ENCODE measurements at regions not wholly inside any gene's neighbourhood (a gene's known extent, or its start where the extent isn't known, plus 50 kb on each side); places are given as distances from the start of the nearest gene placed in this dataset.

GRCh38 chr15:37340438-37340837 lies 240.1 kb upstream of the MEIS2 start:
- Histone ChIP-seq H3K27ac (ENCODE audit: low read depth, low read length) (no peak overlapping the region), H3K9me3 (ENCODE audit: control insufficient read depth in 3 of 3, low read length in 3 of 3) (no peaks in the 10 kb centered on the region), H3K27me3 (ENCODE audit: control insufficient read depth in 3 of 3, insufficient read depth in 3 of 3, low read length in 3 of 3) (no peaks in the 10 kb centered on the region), H3K4me3 (ENCODE audit: low read length in 3 of 3) (no peak overlapping the region), H3K4me1 (ENCODE audit: control insufficient read depth in 3 of 3, insufficient read depth in 3 of 3, low read length in 3 of 3) (no peaks in the 10 kb centered on the region), H3K36me3 (ENCODE audit: control insufficient read depth in 3 of 3, insufficient read depth in 3 of 3, low read length in 3 of 3) (no peaks in the 10 kb centered on the region), H3K9ac (ENCODE audit: low read depth in 1 of 3, low read length in 3 of 3) (no peak overlapping the region)

GRCh38 chr15:37359101-37359892 lies 258.9 kb upstream of the MEIS2 start:
- no peaks in the 10 kb centered on the region for H3K36me3 ChIP-seq (ENCODE audit: control insufficient read depth in 3 of 3, insufficient read depth in 3 of 3, low read length in 3 of 3)
- no peak overlapping the region for H3K9ac ChIP-seq (ENCODE audit: low read depth in 1 of 3, low read length in 3 of 3)
- H3K27me3 ChIP-seq (ENCODE audit: control insufficient read depth in 3 of 3, insufficient read depth in 3 of 3, low read length in 3 of 3): no peaks in the 10 kb centered on the region
- H3K4me3 ChIP-seq (ENCODE audit: low read length in 3 of 3): no peak overlapping the region
- H3K4me1 ChIP-seq (ENCODE audit: control insufficient read depth in 3 of 3, insufficient read depth in 3 of 3, low read length in 3 of 3): no peaks in the 10 kb centered on the region
- H3K9me3 ChIP-seq (ENCODE audit: control insufficient read depth in 3 of 3, low read length in 3 of 3): no peaks in the 10 kb centered on the region
- H3K27ac ChIP-seq (ENCODE audit: low read depth, low read length): no peak overlapping the region

- Histone ChIP-seq H3K9ac (ENCODE audit: low read depth in 1 of 3, low read length in 3 of 3) (no peak overlapping the region), H3K4me3 (ENCODE audit: low read length in 3 of 3) (no peak overlapping the region), H3K36me3 (ENCODE audit: control insufficient read depth in 3 of 3, insufficient read depth in 3 of 3, low read length in 3 of 3) (no peaks in the 10 kb centered on the region), H3K27ac (ENCODE audit: low read depth, low read length) (no peak overlapping the region), H3K27me3 (ENCODE audit: control insufficient read depth in 3 of 3, insufficient read depth in 3 of 3, low read length in 3 of 3) (no peaks in the 10 kb centered on the region), H3K4me1 (ENCODE audit: control insufficient read depth in 3 of 3, insufficient read depth in 3 of 3, low read length in 3 of 3) (no peaks in the 10 kb centered on the region), H3K9me3 (ENCODE audit: control insufficient read depth in 3 of 3, low read length in 3 of 3) (no peaks in the 10 kb centered on the region)
Measured at GRCh38 chr15:37359893-37360290, 259.5 kb upstream of the MEIS2 start.

DNA sequence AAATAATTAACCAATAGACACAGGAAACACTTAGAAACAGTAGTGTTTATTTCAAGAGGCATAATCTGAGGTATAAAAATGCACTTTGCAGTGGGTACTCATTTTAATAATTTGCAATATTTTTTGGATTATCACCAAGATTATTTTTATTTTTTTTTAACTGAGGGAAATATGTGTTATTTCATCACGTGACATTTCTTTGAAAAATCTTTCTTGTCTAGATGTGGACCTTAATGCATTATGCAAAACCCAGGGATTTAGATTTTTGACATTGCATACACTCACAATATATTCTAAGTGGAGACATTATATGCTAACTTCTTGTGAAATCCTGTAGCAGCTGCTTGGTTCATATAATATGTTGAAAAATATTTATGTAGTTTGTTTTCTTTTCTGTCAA lies 260.4 kb upstream of the MEIS2 start:
- Histone ChIP-seq H3K27me3 (ENCODE audit: control insufficient read depth in 3 of 3, insufficient read depth in 3 of 3, low read length in 3 of 3) (no peaks in the 10 kb centered on the region), H3K4me3 (ENCODE audit: low read length in 3 of 3) (no peak overlapping the region), H3K36me3 (ENCODE audit: control insufficient read depth in 3 of 3, insufficient read depth in 3 of 3, low read length in 3 of 3) (no peaks in the 10 kb centered on the region), H3K9ac (ENCODE audit: low read depth in 1 of 3, low read length in 3 of 3) (no peak overlapping the region), H3K9me3 (ENCODE audit: control insufficient read depth in 3 of 3, low read length in 3 of 3) (no peaks in the 10 kb centered on the region), H3K27ac (ENCODE audit: low read depth, low read length) (no peak overlapping the region), H3K4me1 (ENCODE audit: control insufficient read depth in 3 of 3, insufficient read depth in 3 of 3, low read length in 3 of 3) (no peaks in the 10 kb centered on the region)

GRCh38 chr15:37361621-37362020 lies 261.3 kb upstream of the MEIS2 start:
- no peak overlapping the region for H3K27ac ChIP-seq (ENCODE audit: low read depth, low read length)
- H3K27me3 ChIP-seq (ENCODE audit: control insufficient read depth in 3 of 3, insufficient read depth in 3 of 3, low read length in 3 of 3): no peaks in the 10 kb centered on the region
- no peaks in the 10 kb centered on the region for H3K4me1 ChIP-seq (ENCODE audit: control insufficient read depth in 3 of 3, insufficient read depth in 3 of 3, low read length in 3 of 3)
- H3K4me3 ChIP-seq (ENCODE audit: low read length in 3 of 3): no peak overlapping the region
- no peaks in the 10 kb centered on the region for H3K36me3 ChIP-seq (ENCODE audit: control insufficient read depth in 3 of 3, insufficient read depth in 3 of 3, low read length in 3 of 3)
- no peak overlapping the region for H3K9ac ChIP-seq (ENCODE audit: low read depth in 1 of 3, low read length in 3 of 3)
- H3K9me3 ChIP-seq (ENCODE audit: control insufficient read depth in 3 of 3, low read length in 3 of 3): no peaks in the 10 kb centered on the region

DNA sequence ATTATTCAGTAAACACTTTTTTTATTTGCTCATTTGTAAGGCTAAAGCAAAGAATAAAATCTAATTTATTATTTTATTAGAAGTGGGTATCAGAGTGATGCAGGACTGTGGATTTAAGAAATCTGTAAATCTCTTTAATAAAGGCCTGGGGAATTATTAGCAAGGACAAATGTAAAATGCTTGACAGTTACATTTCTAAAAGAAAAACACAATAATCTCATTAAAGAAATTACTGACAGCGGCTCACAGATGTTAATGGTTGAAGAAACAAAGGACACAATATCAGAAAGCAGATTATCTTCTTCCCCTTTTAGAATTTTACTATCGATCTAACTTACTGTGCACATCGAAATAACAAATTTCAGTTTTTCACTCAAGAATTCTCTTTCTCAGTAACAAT lies 262.1 kb upstream of the MEIS2 start:
- Histone ChIP-seq H3K4me3 (ENCODE audit: low read length in 3 of 3) (no peak overlapping the region), H3K9ac (ENCODE audit: low read depth in 1 of 3, low read length in 3 of 3) (no peak overlapping the region), H3K27me3 (ENCODE audit: control insufficient read depth in 3 of 3, insufficient read depth in 3 of 3, low read length in 3 of 3) (no peaks in the 10 kb centered on the region), H3K36me3 (ENCODE audit: control insufficient read depth in 3 of 3, insufficient read depth in 3 of 3, low read length in 3 of 3) (no peaks in the 10 kb centered on the region), H3K9me3 (ENCODE audit: control insufficient read depth in 3 of 3, low read length in 3 of 3) (no peaks in the 10 kb centered on the region), H3K4me1 (ENCODE audit: control insufficient read depth in 3 of 3, insufficient read depth in 3 of 3, low read length in 3 of 3) (no peaks in the 10 kb centered on the region), H3K27ac (ENCODE audit: low read depth, low read length) (no peak overlapping the region)

- Histone ChIP-seq H3K9me3 (ENCODE audit: control insufficient read depth in 3 of 3, low read length in 3 of 3) (no peaks in the 10 kb centered on the region), H3K36me3 (ENCODE audit: control insufficient read depth in 3 of 3, insufficient read depth in 3 of 3, low read length in 3 of 3) (no peaks in the 10 kb centered on the region), H3K27me3 (ENCODE audit: control insufficient read depth in 3 of 3, insufficient read depth in 3 of 3, low read length in 3 of 3) (no peaks in the 10 kb centered on the region)
Measured at GRCh38 chr15:37368961-37369360, 268.6 kb upstream of the MEIS2 start.

GRCh38 chr15:37370941-37371340 lies 270.6 kb upstream of the MEIS2 start:
- H3K9me3 ChIP-seq (ENCODE audit: control insufficient read depth in 3 of 3, low read length in 3 of 3): no peaks in the 10 kb centered on the region
- no peaks in the 10 kb centered on the region for H3K27me3 ChIP-seq (ENCODE audit: control insufficient read depth in 3 of 3, insufficient read depth in 3 of 3, low read length in 3 of 3)
- no peaks in the 10 kb centered on the region for H3K4me1 ChIP-seq (ENCODE audit: control insufficient read depth in 3 of 3, insufficient read depth in 3 of 3, low read length in 3 of 3)
- no peak overlapping the region for H3K9ac ChIP-seq (ENCODE audit: low read depth in 1 of 3, low read length in 3 of 3)
- no peaks in the 10 kb centered on the region for H3K36me3 ChIP-seq (ENCODE audit: control insufficient read depth in 3 of 3, insufficient read depth in 3 of 3, low read length in 3 of 3)
- H3K4me3 ChIP-seq (ENCODE audit: low read length in 3 of 3): no peak overlapping the region
- H3K27ac ChIP-seq (ENCODE audit: low read depth, low read length): no peak overlapping the region

More at GRCh38 chr15:37368961-37369360, 268.6 kb upstream of the MEIS2 start:
- H3K27ac ChIP-seq (ENCODE audit: low read depth, low read length): no peak overlapping the region
- H3K4me1 ChIP-seq (ENCODE audit: control insufficient read depth in 3 of 3, insufficient read depth in 3 of 3, low read length in 3 of 3): no peaks in the 10 kb centered on the region
- H3K4me3 ChIP-seq (ENCODE audit: low read length in 3 of 3): no peak overlapping the region
- no peak overlapping the region for H3K9ac ChIP-seq (ENCODE audit: low read depth in 1 of 3, low read length in 3 of 3)

GRCh38 chr15:37372064-37372463 lies 271.7 kb upstream of the MEIS2 start:
- no peak overlapping the region for H3K27ac ChIP-seq (ENCODE audit: low read depth, low read length)
- no peaks in the 10 kb centered on the region for H3K4me1 ChIP-seq (ENCODE audit: control insufficient read depth in 3 of 3, insufficient read depth in 3 of 3, low read length in 3 of 3)
- no peaks in the 10 kb centered on the region for H3K27me3 ChIP-seq (ENCODE audit: control insufficient read depth in 3 of 3, insufficient read depth in 3 of 3, low read length in 3 of 3)
- no peaks in the 10 kb centered on the region for H3K36me3 ChIP-seq (ENCODE audit: control insufficient read depth in 3 of 3, insufficient read depth in 3 of 3, low read length in 3 of 3)
- no peak overlapping the region for H3K9ac ChIP-seq (ENCODE audit: low read depth in 1 of 3, low read length in 3 of 3)
- no peak overlapping the region for H3K4me3 ChIP-seq (ENCODE audit: low read length in 3 of 3)
- H3K9me3 ChIP-seq (ENCODE audit: control insufficient read depth in 3 of 3, low read length in 3 of 3): no peaks in the 10 kb centered on the region

GRCh38 chr15:37375519-37375918 lies 275.2 kb upstream of the MEIS2 start:
- H3K27ac ChIP-seq (ENCODE audit: low read depth, low read length): no peak overlapping the region
- no peaks in the 10 kb centered on the region for H3K27me3 ChIP-seq (ENCODE audit: control insufficient read depth in 3 of 3, insufficient read depth in 3 of 3, low read length in 3 of 3)
- no peaks in the 10 kb centered on the region for H3K4me1 ChIP-seq (ENCODE audit: control insufficient read depth in 3 of 3, insufficient read depth in 3 of 3, low read length in 3 of 3)
- no peak overlapping the region for H3K4me3 ChIP-seq (ENCODE audit: low read length in 3 of 3)
- H3K9me3 ChIP-seq (ENCODE audit: control insufficient read depth in 3 of 3, low read length in 3 of 3): no peaks in the 10 kb centered on the region
- no peaks in the 10 kb centered on the region for H3K36me3 ChIP-seq (ENCODE audit: control insufficient read depth in 3 of 3, insufficient read depth in 3 of 3, low read length in 3 of 3)
- H3K9ac ChIP-seq (ENCODE audit: low read depth in 1 of 3, low read length in 3 of 3): no peak overlapping the region

Data from skeletal muscle tissue (tissue), 3 donors.